SJSA1 (cell line): ENCODE measurements at regions not wholly inside any gene's neighbourhood (a gene's known extent, or its start where the extent isn't known, plus 50 kb on each side); places are given as distances from the start of the nearest gene placed in this dataset.

Source experiments
- DNase-seq, 2 experiments: peaks; one replicate each; pipeline ENCODE4 v3.0.0-alpha.2; 2015 to 2020; ENCODE audit warnings: low spot score in 2 of 2, low read depth in 1 of 2
- H3K27ac ChIP-seq: fragments of 250-450 bp; sonication (Bioruptor Pico); 2 replicates; pipeline ENCODE4 v1.5.1; 2020; ENCODE audit warnings: mild to moderate bottlenecking, moderate library complexity
- H3K27me3 ChIP-seq: fragments of 250-450 bp; sonication (Bioruptor Pico); replicated peaks from 2 replicates; pipeline ENCODE4 v1.5.1; 2020; ENCODE audit warnings: mild to moderate bottlenecking, moderate library complexity
- H3K36me3 ChIP-seq: fragments of 250-450 bp; sonication (Bioruptor Pico); 2 replicates; pipeline ENCODE4 v1.5.1; 2020; ENCODE audit warnings: mild to moderate bottlenecking
- H3K4me1 ChIP-seq: fragments of 250-450 bp; sonication (Bioruptor Pico); replicated peaks from 2 replicates; pipeline ENCODE4 v1.6.1; 2021; ENCODE audit warnings: mild to moderate bottlenecking
- H3K4me3 ChIP-seq: fragments of 250-450 bp; sonication (Bioruptor Pico); 2 replicates; pipeline ENCODE4 v1.5.1; 2020; ENCODE audit warnings: mild to moderate bottlenecking
- H3K9me3 ChIP-seq: fragments of 250-450 bp; sonication (Bioruptor Pico); replicated peaks from 2 replicates; pipeline ENCODE4 v1.5.1; 2020; ENCODE audit warnings: mild to moderate bottlenecking

DNA sequence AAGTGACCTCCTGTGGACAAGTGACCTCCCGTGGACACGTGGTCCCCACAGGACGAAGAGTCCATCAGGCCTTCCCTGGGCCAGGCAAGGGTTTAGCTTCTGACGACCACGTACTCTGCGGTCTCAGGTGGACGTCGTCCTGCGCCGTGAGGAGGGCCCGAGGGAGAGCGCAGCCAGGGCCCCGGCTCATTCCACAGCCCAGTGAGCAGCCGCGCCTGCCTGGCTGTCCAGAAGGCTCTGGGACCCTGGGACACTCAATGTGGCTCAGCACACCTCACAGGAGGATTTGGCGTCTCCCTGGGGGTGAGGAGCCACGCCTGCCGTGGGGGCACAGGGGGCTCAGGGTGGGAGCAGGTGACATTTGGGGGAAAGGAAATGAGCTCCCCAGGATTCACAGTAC lies 64.4 kb upstream of the CFAP46 start:
- H3K4me3 ChIP-seq = no peak overlapping the region
- H3K9me3 ChIP-seq = no peaks in the 10 kb centered on the region
- no peak for DNase-seq
- no peaks in the 10 kb centered on the region for H3K36me3 ChIP-seq
- peaks cover 11% of the 10 kb centered on the region for H3K4me1 ChIP-seq
- H3K27me3 ChIP-seq = 0 out of 2 replicates have a peak, but pooled peaks cover 15% of the 10 kb centered on the region
- no peak overlapping the region for H3K27ac ChIP-seq

DNA sequence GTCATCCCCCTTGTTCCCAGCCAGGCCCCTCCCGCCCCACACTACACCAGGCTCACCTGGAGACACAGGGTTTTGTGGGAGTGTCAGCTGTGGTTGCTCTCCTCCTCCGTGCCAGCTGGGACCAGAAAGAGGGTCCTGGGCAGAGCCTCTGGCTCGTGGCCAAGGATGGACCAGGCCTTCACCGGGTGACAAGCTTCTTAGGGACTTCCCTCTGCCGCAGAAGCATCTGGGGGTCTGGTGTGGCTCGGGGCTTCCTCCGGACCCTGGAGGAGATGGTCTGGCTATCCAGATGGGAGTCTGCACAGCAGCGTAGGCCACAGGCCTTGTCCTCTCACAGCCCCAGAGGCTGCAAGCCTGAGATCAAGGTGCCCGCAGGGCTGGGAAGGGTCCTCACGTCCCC lies 63.8 kb upstream of the CFAP46 start:
- H3K9me3 ChIP-seq = no peaks in the 10 kb centered on the region
- H3K27me3 ChIP-seq = 0 out of 2 replicates have a peak, but pooled peaks cover 19% of the 10 kb centered on the region
- no peak overlapping the region for H3K27ac ChIP-seq
- no peaks in the 10 kb centered on the region for H3K36me3 ChIP-seq
- DNase-seq = no peak
- no peak overlapping the region for H3K4me3 ChIP-seq
- H3K4me1 ChIP-seq = peaks cover 11% of the 10 kb centered on the region

DNA sequence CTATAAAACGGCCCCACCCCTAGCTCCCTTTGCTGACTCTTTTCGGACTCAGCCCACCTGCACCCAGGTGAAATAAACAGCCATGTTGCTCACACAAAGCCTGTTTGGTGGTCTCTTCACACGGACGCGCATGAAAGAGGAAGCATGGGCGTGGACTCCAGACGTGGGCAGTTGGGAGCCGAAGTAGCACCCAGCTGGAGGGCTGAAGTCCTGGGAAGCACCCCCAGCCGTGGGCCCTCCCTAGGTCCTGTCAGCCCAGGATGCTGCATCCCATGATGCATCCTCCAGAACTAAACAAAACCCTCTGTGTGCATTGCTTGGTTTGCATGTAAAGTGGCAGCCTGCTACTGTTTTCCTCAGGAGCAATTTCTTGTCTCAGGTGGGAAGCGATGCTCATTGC lies 62.1 kb upstream of the CFAP46 start:
- no peak overlapping the region for H3K4me3 ChIP-seq
- no peak overlapping the region for H3K27ac ChIP-seq
- H3K9me3 ChIP-seq = no peaks in the 10 kb centered on the region
- H3K36me3 ChIP-seq = no peaks in the 10 kb centered on the region
- no peak for DNase-seq
- H3K27me3 ChIP-seq = peaks cover 22% of the 10 kb centered on the region; the same call in 1 of the 2 replicates
- H3K4me1 ChIP-seq = peaks cover 9% of the 10 kb centered on the region

DNA sequence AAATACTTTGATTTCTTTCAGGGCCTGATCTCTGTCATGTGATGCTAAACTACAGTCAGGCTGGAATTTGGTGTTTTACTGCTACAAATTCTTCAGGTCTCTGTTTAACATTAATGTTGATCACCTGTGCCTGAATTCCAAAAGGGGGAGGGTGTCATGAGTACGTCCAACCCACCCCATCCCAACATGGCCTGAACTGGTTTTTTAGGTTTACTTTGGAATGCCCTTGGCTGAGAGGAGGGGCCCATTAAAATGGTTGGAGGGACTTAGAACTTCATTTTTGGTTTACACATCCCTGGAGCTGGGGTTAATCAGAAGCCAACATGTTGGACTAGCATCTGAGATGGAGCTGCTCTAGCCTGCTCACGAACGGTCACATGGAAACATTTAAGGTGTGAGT lies 60.8 kb upstream of the CFAP46 start:
- Histone ChIP-seq H3K4me1 (no peaks in the 10 kb centered on the region), H3K4me3 (no peak overlapping the region), H3K27ac (no peak overlapping the region), H3K9me3 (no peaks in the 10 kb centered on the region), H3K27me3 (peaks cover 22% of the 10 kb centered on the region; the same call in 1 of the 2 replicates), H3K36me3 (no peaks in the 10 kb centered on the region)
- no peak for DNase-seq

DNA sequence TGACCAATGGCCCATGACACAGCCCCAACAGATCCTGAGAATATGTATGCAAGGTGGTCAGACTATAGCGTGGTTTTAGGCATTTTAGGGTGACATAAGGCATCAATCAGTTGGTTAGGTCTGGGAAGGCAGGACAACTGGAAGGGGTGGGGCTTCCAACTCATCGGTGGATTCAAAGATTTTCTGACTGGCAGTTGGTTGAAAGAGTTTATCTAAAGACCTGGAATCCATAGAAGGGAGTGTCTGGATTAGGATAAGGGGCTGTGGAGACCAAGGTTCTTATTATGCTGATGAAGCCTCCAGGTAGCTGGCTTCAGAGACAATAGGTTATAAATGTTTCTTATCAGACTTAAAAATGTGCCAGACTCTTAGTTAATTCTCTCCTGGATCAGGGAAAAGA lies 60.3 kb upstream of the CFAP46 start:
- H3K27ac ChIP-seq = no peak overlapping the region
- no peaks in the 10 kb centered on the region for H3K36me3 ChIP-seq
- H3K4me1 ChIP-seq = no peaks in the 10 kb centered on the region
- peaks cover 22% of the 10 kb centered on the region; the same call in 1 of the 2 replicates for H3K27me3 ChIP-seq
- no peak for DNase-seq
- no peaks in the 10 kb centered on the region for H3K9me3 ChIP-seq
- no peak overlapping the region for H3K4me3 ChIP-seq

DNA sequence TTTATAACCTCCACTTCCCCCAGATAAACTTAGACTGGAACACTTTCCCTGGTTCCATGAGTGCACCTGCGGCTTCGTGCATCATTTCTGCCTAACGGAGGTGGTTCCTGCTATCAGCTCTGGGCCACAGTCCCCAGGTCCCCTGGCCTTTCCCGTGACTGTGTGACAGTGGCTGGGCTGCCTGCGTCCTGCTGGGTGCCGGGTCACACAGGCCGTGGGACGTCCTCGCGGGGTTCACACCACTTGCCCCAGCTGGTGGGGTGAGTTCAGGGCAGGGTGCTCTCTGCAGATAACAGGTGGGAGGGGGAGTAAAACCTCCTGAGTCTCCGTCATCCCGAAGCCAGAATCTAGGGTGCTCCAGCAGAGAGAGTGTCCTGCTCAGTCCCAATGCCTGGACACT lies 58.7 kb upstream of the CFAP46 start:
- DNase-seq = no peak
- no peak overlapping the region for H3K4me3 ChIP-seq
- no peaks in the 10 kb centered on the region for H3K9me3 ChIP-seq
- H3K4me1 ChIP-seq = no peaks in the 10 kb centered on the region
- H3K36me3 ChIP-seq = no peaks in the 10 kb centered on the region
- no peak overlapping the region for H3K27ac ChIP-seq
- peaks cover 17% of the 10 kb centered on the region; the same call in 1 of the 2 replicates for H3K27me3 ChIP-seq

DNA sequence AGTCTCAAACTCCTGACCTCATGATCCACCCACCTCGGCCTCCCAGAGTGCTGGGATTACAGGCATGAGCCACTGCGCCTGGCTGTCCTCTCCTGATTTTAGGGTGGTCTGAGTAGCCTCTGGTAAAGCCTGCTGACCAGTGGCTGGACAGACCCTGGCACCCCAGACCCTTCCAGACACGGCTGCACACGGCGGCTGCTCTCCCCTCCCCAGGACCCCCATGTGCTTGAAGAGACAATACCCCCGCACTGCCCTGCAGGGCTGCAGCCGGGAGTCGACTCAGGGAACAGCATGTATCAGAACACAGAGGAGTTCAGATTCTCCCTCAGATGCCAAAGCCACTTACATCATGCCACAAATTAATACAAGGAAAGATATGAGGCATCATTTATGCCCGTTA lies 58.3 kb upstream of the CFAP46 start:
- Histone ChIP-seq H3K27me3 (peaks cover 17% of the 10 kb centered on the region; the same call in 1 of the 2 replicates), H3K36me3 (no peaks in the 10 kb centered on the region), H3K27ac (no peak overlapping the region), H3K4me3 (no peak overlapping the region), H3K4me1 (no peaks in the 10 kb centered on the region), H3K9me3 (no peaks in the 10 kb centered on the region)
- no peak for DNase-seq

DNA sequence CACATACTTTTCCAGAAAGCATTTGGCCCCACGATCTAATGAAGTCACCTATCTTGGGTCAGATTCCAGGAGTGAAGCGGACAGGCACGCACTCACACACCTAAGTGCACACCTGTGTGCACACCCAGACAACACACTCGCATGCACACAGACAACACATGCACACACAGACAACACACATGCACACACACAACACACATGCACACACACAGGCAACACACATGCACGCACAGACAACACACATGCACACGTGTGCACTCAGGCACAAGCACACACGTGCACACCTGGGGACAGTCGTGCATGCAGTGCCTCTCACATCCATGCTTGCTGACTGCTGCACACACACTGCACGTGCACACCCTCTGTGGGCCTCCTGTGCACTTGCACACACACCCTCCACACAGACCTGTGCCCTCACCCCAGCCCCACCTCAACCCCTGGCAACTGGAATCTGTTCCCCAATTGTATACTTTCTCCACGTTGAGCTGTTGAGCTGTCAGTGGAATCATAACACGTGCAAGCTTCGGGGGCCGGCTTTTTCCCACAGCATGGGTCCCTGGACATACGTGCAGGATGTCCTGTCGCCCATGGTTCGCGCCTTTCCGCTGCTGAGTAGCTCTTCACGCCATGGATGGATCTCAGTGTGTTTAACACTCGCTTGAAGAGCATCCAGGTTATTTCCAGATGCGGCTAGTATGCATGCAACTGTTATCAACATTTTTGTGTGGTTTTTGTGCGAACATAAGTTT lies 55.3 kb upstream of the CFAP46 start:
- Histone ChIP-seq H3K4me3 (no peak overlapping the region), H3K27me3 (peaks cover 12% of the 10 kb centered on the region; the same call in 1 of the 2 replicates)

DNA sequence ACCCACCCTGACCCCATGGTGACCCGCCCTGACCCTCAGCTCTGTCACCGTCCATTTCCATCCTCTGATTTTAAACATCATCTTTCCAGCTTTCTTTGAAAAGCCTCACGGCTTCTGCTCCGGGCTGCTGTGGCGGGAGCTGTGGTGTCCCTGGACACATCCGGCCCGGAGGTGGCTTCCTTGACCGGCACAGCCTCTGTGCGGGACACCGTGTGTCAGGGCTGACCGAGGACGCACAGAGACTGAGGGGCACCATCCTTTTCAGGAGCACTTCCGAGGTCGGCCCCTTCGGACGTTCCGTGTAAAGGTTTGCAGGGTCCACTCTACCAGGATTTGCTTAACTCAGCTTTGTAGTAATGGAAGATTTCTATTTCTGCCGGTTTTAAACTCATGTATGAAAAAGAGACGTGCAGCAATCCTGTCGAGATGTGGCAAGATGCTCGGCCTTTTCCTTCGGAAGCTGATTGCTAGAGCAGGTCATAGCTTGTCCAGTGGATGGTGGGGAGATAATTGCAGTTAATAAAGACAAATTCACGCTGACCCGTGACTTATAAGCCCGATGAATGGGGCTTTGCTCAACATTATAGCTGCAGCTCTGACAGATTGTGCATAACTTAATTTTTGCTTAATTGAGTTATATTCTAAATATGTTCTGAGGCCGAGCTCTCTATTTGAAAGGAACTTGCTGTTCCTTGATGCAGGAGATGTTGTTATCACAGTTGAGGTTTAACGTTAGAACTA lies 54.4 kb upstream of the CFAP46 start:
- H3K36me3 ChIP-seq = no peaks in the 10 kb centered on the region
- H3K27ac ChIP-seq = no peak overlapping the region
- no peaks in the 10 kb centered on the region for H3K9me3 ChIP-seq
- H3K4me1 ChIP-seq = no peaks in the 10 kb centered on the region
- H3K27me3 ChIP-seq = peaks cover 7% of the 10 kb centered on the region; the same call in 1 of the 2 replicates
- DNase-seq = no peak
- H3K4me3 ChIP-seq = no peak overlapping the region

More for the DNA sequence above, 55.3 kb upstream of the CFAP46 start:
- Histone ChIP-seq H3K36me3 (no peaks in the 10 kb centered on the region), H3K4me1 (no peaks in the 10 kb centered on the region), H3K9me3 (no peaks in the 10 kb centered on the region), H3K27ac (no peak overlapping the region)
- DNase-seq = no peak

DNA sequence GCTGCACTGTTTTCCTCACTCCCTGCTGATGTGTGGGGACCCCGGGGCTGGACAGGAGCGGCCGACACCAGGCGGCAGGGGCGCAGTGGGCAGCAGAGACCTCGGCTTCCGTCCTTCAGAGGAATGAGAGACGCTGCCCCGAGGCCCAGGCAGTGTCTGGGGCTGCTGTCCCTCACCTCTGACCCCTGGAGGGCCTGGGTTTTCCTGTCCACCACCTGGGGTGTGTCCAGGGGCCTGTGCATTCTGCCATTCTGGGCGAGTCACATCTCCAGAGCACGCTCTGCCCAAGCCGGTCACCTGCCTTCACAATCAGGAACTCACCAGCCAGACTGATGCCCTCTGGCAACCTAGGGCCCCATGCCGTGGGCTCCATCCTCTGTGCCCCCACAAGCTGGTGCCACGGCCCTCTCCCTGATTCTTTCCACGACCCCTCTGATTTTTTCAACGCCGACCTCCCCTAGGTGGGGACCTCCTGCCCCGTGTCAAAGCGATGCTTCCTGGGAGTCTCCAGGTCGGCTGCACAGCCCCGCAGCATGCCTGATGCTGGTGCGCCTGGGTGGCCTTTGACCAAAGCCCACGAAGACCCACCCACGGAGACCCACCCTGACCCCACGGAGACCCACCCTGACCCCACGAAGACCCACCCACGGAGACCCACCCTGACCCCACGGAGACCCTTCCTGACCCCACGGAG lies 53.7 kb upstream of the CFAP46 start:
- Histone ChIP-seq H3K36me3 (no peaks in the 10 kb centered on the region), H3K27me3 (peaks cover 3% of the 10 kb centered on the region; the same call in 1 of the 2 replicates), H3K9me3 (no peaks in the 10 kb centered on the region), H3K4me3 (no peak overlapping the region), H3K27ac (no peak overlapping the region), H3K4me1 (no peaks in the 10 kb centered on the region)
- DNase-seq = no peak

DNA sequence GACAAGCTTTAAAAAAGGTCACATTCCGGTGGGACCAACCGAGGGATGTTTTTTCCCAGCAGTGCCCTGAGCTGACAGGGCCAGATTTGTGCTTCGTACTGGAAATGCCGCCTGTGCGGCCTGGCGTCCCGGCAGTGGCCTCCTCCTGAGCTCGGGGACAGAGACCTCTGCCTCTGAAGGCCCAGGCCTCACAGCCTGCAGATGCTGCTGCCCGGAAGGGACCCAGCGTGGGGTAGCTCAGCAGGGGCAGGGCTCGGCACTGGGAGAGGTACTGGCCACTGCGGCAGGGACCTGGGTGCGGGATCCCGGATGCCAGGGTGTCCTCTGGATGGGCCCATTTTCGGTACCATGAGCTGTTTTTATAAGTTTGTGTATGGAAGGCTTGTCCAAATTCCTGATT lies 52.4 kb upstream of the CFAP46 start:
- peaks cover under 1% of the 10 kb centered on the region; the same call in 1 of the 2 replicates for H3K27me3 ChIP-seq
- no peaks in the 10 kb centered on the region for H3K9me3 ChIP-seq
- no peak overlapping the region for H3K4me3 ChIP-seq
- DNase-seq = no peak
- H3K27ac ChIP-seq = no peak overlapping the region
- no peaks in the 10 kb centered on the region for H3K36me3 ChIP-seq
- no peaks in the 10 kb centered on the region for H3K4me1 ChIP-seq

DNA sequence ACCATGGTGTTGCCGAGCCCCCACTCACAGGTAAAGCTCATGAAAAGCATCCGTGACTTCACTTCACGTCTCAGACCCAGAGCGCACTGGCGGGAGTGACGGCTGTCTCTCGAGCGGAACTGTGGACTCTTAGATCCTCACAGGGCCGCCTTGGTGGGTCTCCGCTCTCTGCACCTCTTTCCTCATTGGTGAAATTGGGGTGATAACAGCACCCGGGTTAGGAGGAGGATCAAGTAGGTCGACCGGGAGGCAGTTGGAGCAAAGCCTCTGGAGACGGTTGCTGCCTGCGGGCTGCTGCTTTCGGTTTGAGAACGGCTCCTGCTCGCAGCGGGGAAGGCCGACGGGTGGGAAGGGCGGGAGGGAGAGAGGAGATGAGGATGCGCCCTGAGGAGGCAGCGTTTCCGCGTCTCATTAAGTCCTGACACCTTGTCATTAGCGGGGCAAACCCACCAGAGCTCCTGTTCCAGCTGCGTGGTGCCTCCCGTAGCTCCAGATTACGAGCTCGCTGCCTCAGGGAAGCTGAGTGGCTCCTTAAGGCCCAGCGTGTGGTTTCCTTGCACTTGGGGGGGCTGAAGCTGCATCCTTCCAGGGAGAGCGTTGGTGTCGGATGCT lies 51.9 kb upstream of the CFAP46 start:
- H3K27me3 ChIP-seq = no peaks in the 10 kb centered on the region; the same call in 1 of the 2 replicates

DNA sequence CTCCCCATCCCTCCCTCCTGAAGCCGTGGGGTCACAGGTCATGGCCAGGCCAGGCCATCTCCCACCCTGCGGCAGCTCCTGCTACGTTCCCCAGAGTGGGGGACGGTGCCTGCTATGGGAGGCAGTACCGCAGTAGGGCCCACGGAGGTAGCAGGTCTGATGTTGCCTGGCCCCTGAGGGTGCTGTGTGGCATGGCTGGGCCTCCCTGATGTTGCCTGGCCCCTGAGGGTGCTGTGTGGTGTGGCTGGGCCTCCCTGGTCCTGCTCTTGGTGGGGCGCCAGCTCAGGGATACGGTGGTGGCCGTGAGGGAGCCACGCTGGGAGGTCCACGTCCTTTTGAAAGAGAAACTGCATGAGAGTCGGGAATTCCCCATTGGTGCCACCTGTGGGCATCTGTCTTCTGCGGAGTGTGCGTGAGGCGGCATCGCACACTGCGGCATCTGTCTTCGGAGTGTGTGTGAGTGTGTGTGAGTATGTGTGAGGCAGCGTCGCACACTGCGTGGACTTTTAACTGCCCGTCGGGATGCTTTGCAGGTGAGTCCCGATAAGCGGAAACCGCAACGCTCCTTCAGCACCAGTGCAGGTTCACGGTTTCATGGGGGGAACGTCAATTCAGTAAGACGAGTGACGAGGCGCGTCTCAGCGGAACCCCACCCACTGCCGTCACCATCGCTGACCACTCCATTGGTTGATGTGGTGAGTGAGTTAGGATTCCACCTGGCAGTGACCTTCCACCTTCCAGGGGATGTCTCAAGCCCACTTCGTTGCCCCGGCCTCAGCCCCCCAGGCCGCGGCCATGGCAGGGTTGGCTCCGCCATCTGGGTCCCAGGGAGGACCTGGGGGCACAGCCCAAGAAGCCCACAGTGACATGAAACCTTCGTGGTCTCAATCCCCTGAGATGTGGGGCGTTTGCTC lies 51.2 kb upstream of the CFAP46 start:
- Histone ChIP-seq H3K27ac (no peak overlapping the region), H3K36me3 (no peaks in the 10 kb centered on the region), H3K27me3 (no peaks in the 10 kb centered on the region; the same call in 1 of the 2 replicates), H3K4me1 (no peaks in the 10 kb centered on the region), H3K4me3 (no peak overlapping the region), H3K9me3 (no peaks in the 10 kb centered on the region)
- DNase-seq = no peak

More for the DNA sequence above, 51.9 kb upstream of the CFAP46 start:
- no peak overlapping the region for H3K4me3 ChIP-seq
- no peak overlapping the region for H3K27ac ChIP-seq
- DNase-seq = no peak
- no peaks in the 10 kb centered on the region for H3K9me3 ChIP-seq
- H3K36me3 ChIP-seq = no peaks in the 10 kb centered on the region
- H3K4me1 ChIP-seq = no peaks in the 10 kb centered on the region
